HCT116 (cell line): ENCODE measurements at regions not wholly inside any gene's neighbourhood (a gene's known extent, or its start where the extent isn't known, plus 50 kb on each side); places are given as distances from the start of the nearest gene placed in this dataset.

Experiments
- ATAC-seq: fragments of 200-7000 bp; cut with Tn5 transposase; 2 replicates; pipeline ENCODE4 v1.9.1; 2020; ENCODE audit warnings: mild to moderate bottlenecking, moderate library complexity
- BruUV-seq: library from RNA; stranded (reverse); fragments of 400-500 nt; replicated peaks from 2 replicates; lab custom pipeline; 2021; lab: Mats Ljungman, UMichigan
- CTCF ChIA-PET: fragments of 300-600 bp; sonication (Branson Sonifier 250); formaldehyde crosslinking; loops from one replicate; lab custom pipeline; 2021; ENCODE audit warnings: antibody characterized with exemption; lab: Charles Lee
- POLR2A ChIA-PET: fragments of 300-600, 350-600 bp; sonication (Branson Sonifier 250); formaldehyde crosslinking; loops from one replicate; lab custom pipeline; 2021; ENCODE audit warnings: antibody characterized with exemption; lab: Charles Lee
- RAD21 ChIA-PET, 2 experiments: fragments of 300-600 bp; sonication (Branson Sonifier 250); formaldehyde crosslinking; loops; one replicate each; lab custom pipeline; 2023; ENCODE audit warnings: low total read pairs in 2 of 2; ENCODE audit not compliant: uncharacterized antibody in 2 of 2, unreplicated experiment in 2 of 2, low non-redundant PET in 1 of 2; lab: Charles Lee
- DNase-seq: peaks from one replicate; pipeline ENCODE4 v3.0.0-alpha.2; 2010; ENCODE audit warnings: low read depth, low spot score
- H2AFZ ChIP-seq: fragments of 200-600 bp; shearing (Covaris generic), sonication (generic); 2 replicates; pipeline ENCODE4 v1.6.1; 2017; ENCODE audit warnings: low read depth, mixed run types, mixed read lengths, antibody characterized with exemption, low read length; ENCODE audit not compliant: poor library complexity, severe bottlenecking
- H3K27ac ChIP-seq: 2 replicates; pipeline ENCODE4 v1.5.1; 2012; ENCODE audit warnings: low read depth, low read length
- H3K27me3 ChIP-seq: fragments of 200-600 bp; sonication (generic); 2 replicates; pipeline ENCODE4 v1.6.1; 2016; ENCODE audit warnings: mixed run types, low read length, mixed read lengths; ENCODE audit not compliant: insufficient read depth
- H3K36me3 ChIP-seq, 2 experiments: fragments of 200-500 bp in 1 of 2; fragments of 200-600 bp in 1 of 2; sonication (Bioruptor generic) in 1 of 2; sonication (generic) in 1 of 2; 2 replicates each; pipeline versions ENCODE4 v1.5.1 to v1.6.1; 2014 to 2016; ENCODE audit warnings: low read length in 2 of 2, inconsistent platforms in 1 of 2, mixed read lengths in 1 of 2, mixed run types in 1 of 2; ENCODE audit not compliant: insufficient read depth in 2 of 2, control insufficient read depth in 1 of 2
- H3K4me1 ChIP-seq, 2 experiments: fragments of 200-600 bp in 1 of 2; sonication (generic) in 1 of 2; 2 replicates each; pipeline versions ENCODE4 v1.5.1 to v1.6.1; 2012 to 2017; ENCODE audit warnings: low read length in 2 of 2, inconsistent platforms in 1 of 2, mild to moderate bottlenecking in 1 of 2, mixed read lengths in 1 of 2, mixed run types in 1 of 2, moderate library complexity in 1 of 2; ENCODE audit not compliant: insufficient read depth in 2 of 2, control insufficient read depth in 1 of 2
- H3K4me2 ChIP-seq: fragments of 200-600 bp; sonication (generic); 2 replicates; pipeline ENCODE4 v1.6.1; 2017; ENCODE audit warnings: mixed run types, low read length, mixed read lengths
- H3K4me3 ChIP-seq, 2 experiments: fragments of 200-600 bp in 1 of 2; sonication (generic) in 1 of 2; replicated peaks in 1 of 2; 2 replicates each; pipeline ENCODE4 v1.5.1; 2011 to 2016; ENCODE audit warnings: low read length in 2 of 2, control low read depth in 1 of 2, low read depth in 1 of 2, mild to moderate bottlenecking in 1 of 2, mixed read lengths in 1 of 2, mixed run types in 1 of 2
- H3K79me2 ChIP-seq: fragments of 200-600 bp; sonication (generic); 2 replicates; pipeline ENCODE4 v1.6.1; 2017; ENCODE audit warnings: mild to moderate bottlenecking, mixed run types, low read length, moderate library complexity, mixed read lengths; ENCODE audit not compliant: insufficient read depth
- H3K9ac ChIP-seq: fragments of 200-600 bp; sonication (generic); 2 replicates; pipeline ENCODE4 v1.6.1; 2016; ENCODE audit warnings: low read length, mixed read lengths
- H3K9me2 ChIP-seq: fragments of 200-600 bp; sonication (generic), shearing (Covaris generic); 2 replicates; pipeline ENCODE4 v1.6.1; 2017; ENCODE audit warnings: mixed run types, mild to moderate bottlenecking, moderate library complexity; ENCODE audit not compliant: insufficient read depth
- H3K9me3 ChIP-seq, 2 experiments: fragments of 200-500 bp in 1 of 2; fragments of 200-600 bp in 1 of 2; sonication (Bioruptor generic) in 1 of 2; sonication (generic) in 1 of 2; 2 replicates each; pipeline ENCODE4 v1.6.1; 2014 to 2017; ENCODE audit warnings: low read length in 2 of 2, mixed read lengths in 2 of 2, inconsistent platforms in 1 of 2, low read depth in 1 of 2, mild to moderate bottlenecking in 1 of 2, mixed run types in 1 of 2, moderate library complexity in 1 of 2; ENCODE audit not compliant: control insufficient read depth in 1 of 2, insufficient read depth in 1 of 2
- H4K20me1 ChIP-seq: fragments of 200-600 bp; sonication (generic), shearing (Covaris generic); 2 replicates; pipeline ENCODE4 v1.6.1; 2017; ENCODE audit warnings: mixed run types, mild to moderate bottlenecking, moderate library complexity; ENCODE audit not compliant: insufficient read depth
- CBX3 ChIP-seq: IDR thresholded peaks from 2 replicates; pipeline ENCODE4 v1.6.1; 2012; ENCODE audit warnings: low read depth
- FOSL1 ChIP-seq: IDR thresholded peaks from 2 replicates; pipeline ENCODE4 v1.6.1; 2012; ENCODE audit warnings: low read depth
- MAX ChIP-seq: IDR thresholded peaks from 2 replicates; pipeline ENCODE4 v1.6.1; 2012
- POLR2AphosphoS5 ChIP-seq: IDR thresholded peaks from 2 replicates; pipeline ENCODE4 v1.6.1; 2011; ENCODE audit warnings: mild to moderate bottlenecking, low read depth, low read length, moderate library complexity
- SIN3A ChIP-seq: IDR thresholded peaks from 2 replicates; pipeline ENCODE4 v1.6.1; 2012; ENCODE audit warnings: low read depth
- ZNF274 ChIP-seq: fragments of 200-500 bp; sonication (Bioruptor generic); IDR thresholded peaks from 2 replicates; pipeline ENCODE4 v1.6.1; 2014; ENCODE audit warnings: mild to moderate bottlenecking, low read depth, low read length, inconsistent platforms
- intact Hi-C: fragments of 100-400 bp; cut with micrococcal nuclease; formaldehyde crosslinking; loops from 2 replicates; pipeline ENCODE4 v1.10.0; 2022

DNA sequence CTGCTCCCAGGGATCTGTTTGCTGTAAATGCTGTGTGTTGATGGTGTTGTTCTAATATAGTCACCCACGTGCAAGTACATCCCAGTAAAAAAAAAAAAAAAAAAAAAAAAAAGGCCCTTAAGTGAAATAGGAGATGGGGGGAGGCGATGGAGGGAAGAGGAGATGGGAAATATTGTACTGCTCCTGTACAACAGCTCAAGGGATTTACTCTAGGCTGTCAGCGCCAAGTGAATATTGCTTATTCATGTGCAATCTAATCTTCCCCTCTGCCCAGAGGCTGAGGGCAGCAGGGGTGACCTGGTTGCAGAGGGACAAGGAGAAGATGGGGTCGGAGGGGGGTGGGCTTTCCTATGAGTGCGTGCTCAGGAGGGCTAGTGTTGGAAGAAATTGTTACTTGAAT, 206.2 kb upstream of the CADM1 start:
- Histone ChIP-seq H3K27me3 (no peaks in the 10 kb centered on the region), H3K27ac (no peak overlapping the region), H2AFZ (no peak overlapping the region), H4K20me1 (no peaks in the 10 kb centered on the region), H3K9me2 (no peaks in the 10 kb centered on the region), H3K9ac (no peak overlapping the region), H3K36me3 (no peaks in the 10 kb centered on the region), H3K4me2 (no peak overlapping the region), H3K79me2 (no peaks in the 10 kb centered on the region), H3K4me3 (no peak overlapping the region), H3K9me3 (peaks cover 0 to 3% of the 10 kb centered on the region in 2 experiments; a peak in 2 of 4 replicates), H3K4me1 (no peaks in the 10 kb centered on the region)
- POLR2A ChIA-PET, result no interaction called here
- CTCF ChIA-PET, result no interaction called here
- no peak for ATAC-seq
- DNase-seq, result no peak
- BruUV-seq, result no TSS peak
- intact Hi-C loops, result no loop called here
- RAD21 ChIA-PET, result no interaction called here
- no peak for TF ChIP-seq CBX3

- intact Hi-C loops, result no loop called here
- Histone ChIP-seq H3K9ac (no peak overlapping the region), H3K27me3 (no peaks in the 10 kb centered on the region), H3K36me3 (no peaks in the 10 kb centered on the region), H3K9me3 (peaks cover 3 to 4% of the 10 kb centered on the region in 2 experiments; a peak in 2 of 4 replicates), H2AFZ (no peak overlapping the region), H3K79me2 (no peaks in the 10 kb centered on the region)
- BruUV-seq, result no TSS peak
- TF ChIP-seq ZNF274, result no peak
- TF ChIP-seq SIN3A, result no peak
- no peak for TF ChIP-seq FOSL1
- no peak for TF ChIP-seq POLR2AphosphoS5
- no peak for TF ChIP-seq MAX
- TF ChIP-seq, all 23 proteins: peak for 0
- ChIA-PET CTCF (no interaction called here), POLR2A (no interaction called here), RAD21 (no interaction called here)
- H3K4me3 ChIP-seq, result no peak overlapping the region
- no peaks in the 10 kb centered on the region for H3K9me2 ChIP-seq
- no peak overlapping the region for H3K4me2 ChIP-seq
- no peak overlapping the region for H3K27ac ChIP-seq
- no peak for ATAC-seq
- H3K4me1 ChIP-seq, result no peaks in the 10 kb centered on the region
- DNase-seq, result no peak
- no peaks in the 10 kb centered on the region for H4K20me1 ChIP-seq
These were observed 205.1 kb upstream of the CADM1 start for GRCh38 chr11:115709297-115709696.
